MM.1S (cell line): ENCODE measurements at regions not wholly inside any gene's neighbourhood (a gene's known extent, or its start where the extent isn't known, plus 50 kb on each side); places are given as distances from the start of the nearest gene placed in this dataset.

ENCODE experiments used
- DNase-seq: peaks from one replicate; pipeline ENCODE4 v3.0.0-alpha.2; 2015
- H2AFZ ChIP-seq: fragments of 300-600 bp; sonication (generic); 2 replicates; pipeline ENCODE4 v1.6.0; 2016; ENCODE audit warnings: antibody characterized with exemption, low read length
- H3F3A ChIP-seq: fragments of 300-600 bp; sonication (generic); 2 replicates; pipeline ENCODE4 v1.6.1; 2016; ENCODE audit warnings: mild to moderate bottlenecking, antibody characterized with exemption, low read length, moderate library complexity, mixed read lengths; ENCODE audit not compliant: insufficient read depth
- H3K27ac ChIP-seq: fragments of 300-600 bp; sonication (generic); 2 replicates; pipeline ENCODE4 v1.5.1; 2016; ENCODE audit warnings: mild to moderate bottlenecking, low read length
- H3K27me3 ChIP-seq: fragments of 300-600 bp; sonication (generic); replicated peaks from 2 replicates; pipeline ENCODE4 v1.6.0; 2016; ENCODE audit warnings: low read length; ENCODE audit not compliant: insufficient read depth
- H3K36me3 ChIP-seq: fragments of 300-600 bp; sonication (generic); replicated peaks from 2 replicates; pipeline ENCODE4 v1.6.1; 2016; ENCODE audit warnings: mild to moderate bottlenecking, low read length, mixed read lengths; ENCODE audit not compliant: insufficient read depth
- H3K4me1 ChIP-seq: fragments of 300-600 bp; sonication (generic); 2 replicates; pipeline ENCODE4 v1.6.1; 2016; ENCODE audit warnings: low read length, mixed read lengths
- H3K4me2 ChIP-seq: fragments of 300-600 bp; sonication (generic); 2 replicates; pipeline ENCODE4 v1.6.0; 2016; ENCODE audit warnings: low read depth, low read length
- H3K4me3 ChIP-seq: fragments of 300-600 bp; sonication (generic); 2 replicates; pipeline ENCODE4 v1.5.1; 2016; ENCODE audit warnings: low read length, mixed read lengths
- H3K79me2 ChIP-seq: fragments of 300-600 bp; sonication (generic); 2 replicates; pipeline ENCODE4 v1.6.1; 2016; ENCODE audit warnings: mixed run types, low read length, mixed read lengths
- H3K9ac ChIP-seq: fragments of 300-600 bp; sonication (generic); 2 replicates; pipeline ENCODE4 v1.6.1; 2016; ENCODE audit warnings: low read length, mixed read lengths
- H3K9me2 ChIP-seq: fragments of 300-600 bp; sonication (generic); replicated peaks from 2 replicates; pipeline ENCODE4 v1.6.1; 2016; ENCODE audit warnings: mild to moderate bottlenecking, low read length, mixed read lengths; ENCODE audit not compliant: insufficient read depth
- H3K9me3 ChIP-seq: fragments of 300-600 bp; sonication (generic); replicated peaks from 2 replicates; pipeline ENCODE4 v1.6.1; 2016; ENCODE audit warnings: mild to moderate bottlenecking, low read length, mixed read lengths; ENCODE audit not compliant: insufficient read depth
- H4K20me1 ChIP-seq: fragments of 300-600 bp; sonication (generic); 2 replicates; pipeline ENCODE4 v1.6.1; 2016; ENCODE audit warnings: mild to moderate bottlenecking, low read length, moderate library complexity, mixed read lengths; ENCODE audit not compliant: insufficient read depth
- CTCF ChIP-seq: fragments of 300-600 bp; sonication (generic); IDR thresholded peaks from 2 replicates; pipeline ENCODE4 v1.5.1; 2016; ENCODE audit warnings: antibody characterized with exemption, low read length, mixed read lengths
- EZH2 ChIP-seq: fragments of 300-600 bp; sonication (generic); optimal IDR thresholded peaks from 2 replicates; pipeline ENCODE3; 2017; ENCODE audit warnings: low read depth, mild to moderate bottlenecking, antibody characterized with exemption, low read length, mixed read lengths
- EZH2phosphoT487 ChIP-seq: fragments of 300-600 bp; sonication (generic); IDR thresholded peaks from 2 replicates; pipeline ENCODE4 v1.6.1; 2018; ENCODE audit warnings: antibody characterized with exemption, low read length

DNA sequence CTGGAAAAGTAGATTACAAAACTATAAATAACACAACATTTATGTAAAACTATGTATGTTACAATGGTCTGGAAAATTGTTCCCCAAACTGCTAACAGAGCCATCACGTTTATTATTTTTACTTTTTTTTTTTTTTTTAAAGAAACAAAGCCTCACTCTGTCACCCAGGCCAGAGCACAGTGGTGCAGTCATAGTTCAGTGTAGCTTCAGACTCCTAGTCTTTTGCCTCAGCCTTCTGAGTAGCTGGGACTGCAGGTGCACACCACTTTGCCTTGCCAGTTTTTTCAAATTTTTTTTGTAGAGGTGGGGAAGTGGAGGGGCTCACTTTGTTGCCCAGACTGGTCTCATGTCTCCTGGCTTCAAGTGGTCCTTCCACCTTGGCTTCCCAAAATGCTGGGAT, 180.1 kb upstream of the SPRY1 start:
- Histone ChIP-seq H2AFZ (no peak overlapping the region), H3K9ac (no peak overlapping the region), H3K4me2 (no peak overlapping the region), H3K4me1 (no peaks in the 10 kb centered on the region), H4K20me1 (no peaks in the 10 kb centered on the region), H3K36me3 (no peaks in the 10 kb centered on the region), H3K27ac (no peak overlapping the region), H3K4me3 (no peak overlapping the region), H3K79me2 (no peaks in the 10 kb centered on the region), H3K9me3 (no peaks in the 10 kb centered on the region), H3K27me3 (no peaks in the 10 kb centered on the region), H3K9me2 (no peaks in the 10 kb centered on the region), H3F3A (no peaks in the 10 kb centered on the region)
- no peak for TF ChIP-seq EZH2
- DNase-seq = no peak

DNA sequence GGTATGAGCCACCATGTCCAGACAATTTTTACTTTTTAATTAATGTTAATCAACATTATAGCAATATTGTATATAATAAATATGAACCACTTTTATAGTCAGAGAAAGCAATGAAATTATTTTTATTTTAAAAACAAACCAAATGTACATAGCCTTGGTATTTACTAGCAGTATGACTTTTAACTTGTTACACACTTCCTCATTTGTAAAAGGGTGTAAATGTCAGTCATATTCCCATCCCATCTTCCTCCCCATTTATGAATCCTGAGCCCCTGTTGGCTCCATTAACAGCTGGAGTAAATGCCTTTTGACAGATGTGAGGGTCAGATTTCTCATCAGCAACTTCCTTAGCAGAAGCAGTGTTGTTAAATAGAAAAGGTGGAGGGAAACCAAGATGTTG, 179.6 kb upstream of the SPRY1 start:
- no peaks in the 10 kb centered on the region for H3K4me1 ChIP-seq
- H4K20me1 ChIP-seq = no peaks in the 10 kb centered on the region
- H3F3A ChIP-seq = no peaks in the 10 kb centered on the region
- no peaks in the 10 kb centered on the region for H3K9me2 ChIP-seq
- DNase-seq = no peak
- H3K27me3 ChIP-seq = no peaks in the 10 kb centered on the region
- H3K9me3 ChIP-seq = no peaks in the 10 kb centered on the region
- H3K4me2 ChIP-seq = no peak overlapping the region
- no peak overlapping the region for H3K27ac ChIP-seq
- H3K4me3 ChIP-seq = no peak overlapping the region
- no peak for TF ChIP-seq CTCF
- TF ChIP-seq EZH2 = no peak
- TF ChIP-seq EZH2phosphoT487 = no peak
- no peak overlapping the region for H3K9ac ChIP-seq
- H2AFZ ChIP-seq = no peak overlapping the region
- no peaks in the 10 kb centered on the region for H3K79me2 ChIP-seq
- H3K36me3 ChIP-seq = no peaks in the 10 kb centered on the region

GRCh38 chr4:123217664-123218063, 178.9 kb upstream of the SPRY1 start:
- Histone ChIP-seq H3K27me3 (no peaks in the 10 kb centered on the region), H4K20me1 (no peaks in the 10 kb centered on the region), H3K9me3 (no peaks in the 10 kb centered on the region), H3K27ac (no peak overlapping the region), H3K4me2 (no peak overlapping the region), H3K79me2 (no peaks in the 10 kb centered on the region), H2AFZ (no peak overlapping the region), H3K4me1 (no peaks in the 10 kb centered on the region), H3K36me3 (no peaks in the 10 kb centered on the region), H3F3A (no peaks in the 10 kb centered on the region), H3K9ac (no peak overlapping the region), H3K4me3 (no peak overlapping the region), H3K9me2 (no peaks in the 10 kb centered on the region)
- TF ChIP-seq EZH2 (no peak), CTCF (no peak), EZH2phosphoT487 (no peak)
- no peak for DNase-seq

DNA sequence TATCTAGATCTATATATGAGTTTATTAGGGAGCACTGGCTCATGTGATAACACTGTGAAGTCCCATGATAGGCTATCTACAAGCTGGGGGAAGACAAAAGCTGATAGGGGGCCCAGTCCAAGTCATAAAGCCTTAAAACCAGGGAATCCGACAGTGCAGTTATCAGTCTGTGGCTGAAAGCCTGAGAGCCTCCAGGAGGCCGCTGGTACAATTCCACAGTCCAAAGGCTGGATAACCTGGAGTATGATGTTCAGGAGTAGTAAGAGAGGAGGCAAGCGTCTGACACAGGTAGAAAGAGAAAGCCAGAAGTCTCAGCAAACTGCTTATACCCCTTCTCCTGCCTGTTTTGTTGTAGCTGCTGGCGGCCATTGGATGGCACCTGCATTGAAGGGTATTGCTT, 177.6 kb upstream of the SPRY1 start:
- Histone ChIP-seq H3K9me3 (no peaks in the 10 kb centered on the region), H3K4me1 (no peaks in the 10 kb centered on the region), H3K27ac (no peak overlapping the region), H3K9ac (no peak overlapping the region), H3K4me3 (no peak overlapping the region), H3K36me3 (no peaks in the 10 kb centered on the region), H2AFZ (no peak overlapping the region), H3K9me2 (no peaks in the 10 kb centered on the region), H3K79me2 (no peaks in the 10 kb centered on the region), H3K4me2 (no peak overlapping the region), H3F3A (no peaks in the 10 kb centered on the region), H4K20me1 (no peaks in the 10 kb centered on the region), H3K27me3 (no peaks in the 10 kb centered on the region)
- no peak for DNase-seq
- TF ChIP-seq EZH2 = no peak
